ENCODE measurements at regions not wholly inside any gene's neighbourhood (a gene's known extent, or its start where the extent isn't known, plus 50 kb on each side); places are given as distances from the start of the nearest gene placed in this dataset.

DNA sequence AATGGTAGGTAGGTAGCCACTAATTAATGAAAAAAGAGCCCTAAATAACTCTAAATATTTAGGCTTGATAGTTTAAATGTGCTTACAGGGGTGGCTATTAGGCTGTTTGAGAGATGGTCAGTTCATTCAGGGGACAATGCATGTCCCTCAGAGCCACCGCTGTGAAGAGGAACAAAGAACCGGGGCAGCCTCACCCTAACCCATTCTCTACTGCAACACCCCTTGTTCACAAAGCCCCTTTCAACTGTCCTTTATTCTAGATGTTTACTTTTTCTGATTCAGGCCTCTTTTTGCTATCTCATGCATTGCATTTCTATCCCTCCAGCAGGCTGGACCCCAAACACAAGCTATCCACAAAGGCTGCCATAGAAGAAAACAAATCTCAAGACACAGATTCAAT lies 906.7 kb downstream of the NR2F1-AS1 start (continued):
- TF ChIP-seq JUND (IDR thresholded peaks at IDR 0.05; ENCODE audit: low read depth, low read length) (no peak), CBX3 (IDR thresholded peaks at IDR 0.05; ENCODE audit: borderline replicate concordance, low read depth) (no peak)

DNA sequence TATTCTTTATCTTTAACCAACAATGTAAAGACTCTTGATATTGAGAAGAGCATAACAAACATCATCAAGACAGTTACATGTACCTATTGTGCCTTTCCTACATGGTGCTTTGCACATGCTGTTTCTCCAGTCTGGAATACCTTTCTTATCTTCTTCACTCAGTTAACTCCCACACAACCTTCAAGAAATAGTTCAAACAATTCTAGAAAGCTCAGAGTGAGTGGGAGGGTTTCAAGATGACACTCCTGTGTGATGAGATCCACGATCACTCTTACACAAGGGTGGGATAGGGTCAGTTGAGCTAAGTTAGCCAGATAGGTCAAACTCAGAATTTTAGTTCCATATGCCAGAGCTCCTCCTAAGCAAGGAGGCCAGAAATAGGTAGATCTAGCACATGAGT lies 915.5 kb downstream of the NR2F1-AS1 start:
- POLR2A ChIA-PET, result no interaction called here
- no peak for ATAC-seq

More for the DNA sequence above, 915.5 kb downstream of the NR2F1-AS1 start:
- DNase-seq (ENCODE audit: low read depth, low spot score) (no peak), FAIRE-seq (no peak)
- no peak overlapping the region for H3K27ac ChIP-seq (ENCODE audit: control insufficient read depth, insufficient read depth)
- no peaks in the 10 kb centered on the region for H3K79me2 ChIP-seq (ENCODE audit: control insufficient read depth, insufficient read depth, low read length)
- H2AFZ ChIP-seq (ENCODE audit: control insufficient read depth, low read depth, low read length), result no peak overlapping the region
- H3K9ac ChIP-seq (ENCODE audit: control insufficient read depth, insufficient read depth, low read length), result no peak overlapping the region
- no peak overlapping the region for H3K4me2 ChIP-seq (ENCODE audit: control insufficient read depth, insufficient read depth)
- H3K4me1 ChIP-seq (ENCODE audit: control insufficient read depth, insufficient read depth, low read length), result no peaks in the 10 kb centered on the region
- H3K4me3 ChIP-seq, result no peak overlapping the region
- WGBS (ENCODE audit: insufficient coverage, insufficient replicate concordance, low lambda C conversion rate, missing lambda C conversion rate), result 0% methylated on average over 1 of the region's 1 CpG
- no peaks in the 10 kb centered on the region for H3K27me3 ChIP-seq (replicated peaks in 1 of 2; ENCODE audit: control insufficient read depth in 2 of 2, insufficient read depth in 2 of 2, low read length in 1 of 2)
- TF ChIP-seq, protein P1, sequence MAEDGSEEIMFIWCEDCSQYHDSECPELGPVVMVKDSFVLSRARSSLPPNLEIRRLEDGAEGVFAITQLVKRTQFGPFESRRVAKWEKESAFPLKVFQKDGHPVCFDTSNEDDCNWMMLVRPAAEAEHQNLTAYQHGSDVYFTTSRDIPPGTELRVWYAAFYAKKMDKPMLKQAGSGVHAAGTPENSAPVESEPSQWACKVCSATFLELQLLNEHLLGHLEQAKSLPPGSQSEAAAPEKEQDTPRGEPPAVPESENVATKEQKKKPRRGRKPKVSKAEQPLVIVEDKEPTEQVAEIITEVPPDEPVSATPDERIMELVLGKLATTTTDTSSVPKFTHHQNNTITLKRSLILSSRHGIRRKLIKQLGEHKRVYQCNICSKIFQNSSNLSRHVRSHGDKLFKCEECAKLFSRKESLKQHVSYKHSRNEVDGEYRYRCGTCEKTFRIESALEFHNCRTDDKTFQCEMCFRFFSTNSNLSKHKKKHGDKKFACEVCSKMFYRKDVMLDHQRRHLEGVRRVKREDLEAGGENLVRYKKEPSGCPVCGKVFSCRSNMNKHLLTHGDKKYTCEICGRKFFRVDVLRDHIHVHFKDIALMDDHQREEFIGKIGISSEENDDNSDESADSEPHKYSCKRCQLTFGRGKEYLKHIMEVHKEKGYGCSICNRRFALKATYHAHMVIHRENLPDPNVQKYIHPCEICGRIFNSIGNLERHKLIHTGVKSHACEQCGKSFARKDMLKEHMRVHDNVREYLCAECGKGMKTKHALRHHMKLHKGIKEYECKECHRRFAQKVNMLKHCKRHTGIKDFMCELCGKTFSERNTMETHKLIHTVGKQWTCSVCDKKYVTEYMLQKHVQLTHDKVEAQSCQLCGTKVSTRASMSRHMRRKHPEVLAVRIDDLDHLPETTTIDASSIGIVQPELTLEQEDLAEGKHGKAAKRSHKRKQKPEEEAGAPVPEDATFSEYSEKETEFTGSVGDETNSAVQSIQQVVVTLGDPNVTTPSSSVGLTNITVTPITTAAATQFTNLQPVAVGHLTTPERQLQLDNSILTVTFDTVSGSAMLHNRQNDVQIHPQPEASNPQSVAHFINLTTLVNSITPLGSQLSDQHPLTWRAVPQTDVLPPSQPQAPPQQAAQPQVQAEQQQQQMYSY (CRISPR knock-in tag; IDR thresholded peaks at IDR 0.05), result no peak
- TF ChIP-seq SMC3 (IDR thresholded peaks at IDR 0.05; ENCODE audit: borderline replicate concordance, low read length), result no peak
- no peak for TF ChIP-seq ZNF207 (IDR thresholded peaks at IDR 0.05; ENCODE audit: borderline replicate concordance)
- TF ChIP-seq IKZF2 (IDR thresholded peaks at IDR 0.05), result no peak
- TF ChIP-seq STAT1 (conservative IDR thresholded peaks at IDR 0.05), result no peak
- TF ChIP-seq CHD4 (IDR thresholded peaks at IDR 0.05), result no peak
- TF ChIP-seq CREM (IDR thresholded peaks at IDR 0.05; ENCODE audit: low read depth), result no peak
- TF ChIP-seq RAD21 (IDR thresholded peaks at IDR 0.05; ENCODE audit: insufficient read depth, low read depth, low read length), result no peak
- TF ChIP-seq, protein P2, sequence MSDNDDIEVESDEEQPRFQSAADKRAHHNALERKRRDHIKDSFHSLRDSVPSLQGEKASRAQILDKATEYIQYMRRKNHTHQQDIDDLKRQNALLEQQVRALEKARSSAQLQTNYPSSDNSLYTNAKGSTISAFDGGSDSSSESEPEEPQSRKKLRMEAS (IDR thresholded peaks at IDR 0.05; ENCODE audit: low read depth, low read length), result no peak
- TF ChIP-seq HCFC1 (IDR thresholded peaks at IDR 0.05; ENCODE audit: low read length), result no peak
- no peak for TF ChIP-seq MYC (IDR thresholded peaks at IDR 0.05; ENCODE audit: insufficient read depth, insufficient read length, insufficient replicate concordance, low read length, severe bottlenecking)
- ChIA-PET SMC1A (ENCODE audit: uncharacterized antibody, unreplicated experiment) (interaction anchor here (0.8 to 1.0 kb wide), 2 partner anchors 13 to 203 kb away, joined by 3 read pairs; no protein-coding TSS in a partner anchor), CTCF (no interaction called here), RAD21 (ENCODE audit: unreplicated experiment) (no interaction called here)
- H3K9me3 ChIP-seq (replicated peaks; ENCODE audit: control insufficient read depth, insufficient read depth, low read length), result no peaks in the 10 kb centered on the region
- in situ Hi-C loops (cut with MboI), result no loop called here
- intact Hi-C loops (cut with micrococcal nuclease; ENCODE audit: unreplicated experiment), result no loop called here
- no TSS peak for BruUV-seq (replicated peaks)
- no peaks in the 10 kb centered on the region for H4K20me1 ChIP-seq (ENCODE audit: control insufficient read depth, insufficient read depth)
- H3K36me3 ChIP-seq (ENCODE audit: control insufficient read depth in 2 of 2, insufficient read depth in 2 of 2, low read length in 1 of 2), result no peaks in the 10 kb centered on the region

Measured in GM12878 (cell line).